B cell (primary cell): ENCODE measurements at regions not wholly inside any gene's neighbourhood (a gene's known extent, or its start where the extent isn't known, plus 50 kb on each side); places are given as distances from the start of the nearest gene placed in this dataset.

Experiments
- ATAC-seq: fragments of 200-7000 bp; cut with Tn5 transposase; one replicate; pipeline ENCODE4 v1.10.0; 2021; ENCODE audit warnings: low read depth, mild to moderate bottlenecking, moderate number of reproducible peaks, moderate library complexity
- CTCF ChIA-PET: fragments of 350-600 bp; sonication (Branson Sonifier 250); formaldehyde crosslinking; loops from one replicate; lab custom pipeline; 2021; ENCODE audit warnings: antibody characterized with exemption, inconsistent platforms; lab: Charles Lee
- POLR2A ChIA-PET: fragments of 350-600 bp; sonication (Branson Sonifier 250); formaldehyde crosslinking; loops from one replicate; lab custom pipeline; 2021; ENCODE audit warnings: antibody characterized with exemption; lab: Charles Lee
- DNase-seq: peaks from one replicate; pipeline ENCODE4 v3.0.0; 2013
- H2AFZ ChIP-seq: 2 replicates; pipeline ENCODE4 v1.6.1; 2012; ENCODE audit warnings: mild to moderate bottlenecking, low read depth, low read length; ENCODE audit not compliant: insufficient read depth, poor library complexity, severe bottlenecking
- H3K27ac ChIP-seq, 2 donors: 1 replicate in 1 of 2; 2 replicates in 1 of 2; pipeline ENCODE4 v1.5.1; 2012 to 2013; ENCODE audit warnings: low read length in 2 of 2, mild to moderate bottlenecking in 2 of 2, moderate library complexity in 1 of 2
- H3K27me3 ChIP-seq, 4 experiments: fragments of 200-600 bp in 1 of 4; sonication (generic) in 1 of 4; replicated peaks in 1 of 4; 1 replicate in 2 of 4; 2 replicates in 2 of 4; pipeline versions ENCODE4 v1.6.1 to v1.7.0; 2013 to 2016; ENCODE audit warnings: low read length in 3 of 4, mild to moderate bottlenecking in 2 of 4, mixed read lengths in 1 of 4, moderate library complexity in 1 of 4; ENCODE audit not compliant: insufficient read depth in 4 of 4, control insufficient read depth in 3 of 4; ENCODE audit errors: control extremely low read depth in 1 of 4
- H3K36me3 ChIP-seq, 2 experiments: replicated peaks in 1 of 2; 1 replicate in 1 of 2; 2 replicates in 1 of 2; pipeline versions ENCODE4 v1.6.1 to v1.7.1; 2013; ENCODE audit warnings: low read length in 1 of 2; ENCODE audit not compliant: insufficient read depth in 2 of 2, control insufficient read depth in 1 of 2; ENCODE audit errors: control extremely low read depth in 1 of 2, extremely low read depth in 1 of 2
- H3K4me1 ChIP-seq, 2 donors: fragments of 200-600 bp in 1 of 2; sonication (generic) in 1 of 2; 1 replicate in 1 of 2; 2 replicates in 1 of 2; pipeline versions ENCODE4 v1.5.1 to v1.6.1; 2013 to 2017; ENCODE audit warnings: low read length in 2 of 2; ENCODE audit not compliant: control insufficient read depth in 2 of 2, insufficient read depth in 2 of 2
- H3K4me2 ChIP-seq: replicated peaks from 2 replicates; pipeline ENCODE3; 2012; ENCODE audit warnings: mild to moderate bottlenecking, low read depth, low read length; ENCODE audit not compliant: poor library complexity, severe bottlenecking
- H3K4me3 ChIP-seq, 5 experiments: fragments of 200-600 bp in 1 of 5; sonication (generic) in 1 of 5; 1 replicate in 3 of 5; 2 replicates in 2 of 5; pipeline versions ENCODE4 v1.5.1 to v1.7.0; 2011 to 2016; ENCODE audit warnings: low read length in 4 of 5, mild to moderate bottlenecking in 4 of 5, low read depth in 2 of 5, control low read depth in 1 of 5, moderate library complexity in 1 of 5; ENCODE audit not compliant: insufficient read depth in 1 of 5; ENCODE audit errors: control extremely low read depth in 1 of 5, extremely low read depth in 1 of 5
- H3K79me2 ChIP-seq: fragments of 200-600 bp; sonication (generic); one replicate; pipeline ENCODE4 v1.6.0; 2016; ENCODE audit warnings: low read length; ENCODE audit not compliant: control insufficient read depth, insufficient read depth
- H3K9ac ChIP-seq: fragments of 200-600 bp; sonication (generic); 2 replicates; pipeline ENCODE4 v1.6.1; 2017; ENCODE audit warnings: mild to moderate bottlenecking, low read length, moderate library complexity
- H3K9me3 ChIP-seq, 3 donors: one replicate each; pipeline versions ENCODE4 v1.6.1 to v1.7.1; 2013; ENCODE audit warnings: low read length in 2 of 3; ENCODE audit not compliant: control insufficient read depth in 2 of 3, insufficient read depth in 1 of 3; ENCODE audit errors: control extremely low read depth in 1 of 3
- H4K20me1 ChIP-seq: 2 replicates; pipeline ENCODE4 v1.6.0; 2012; ENCODE audit warnings: mild to moderate bottlenecking, low read length; ENCODE audit not compliant: insufficient read depth, control insufficient read depth, poor library complexity, severe bottlenecking
- H3K27ac Mint-ChIP-seq: one replicate; pipeline ENCODE4 v1.8.0; 2021; ENCODE audit warnings: mixed read lengths
- H3K27me3 Mint-ChIP-seq: one replicate; pipeline ENCODE4 v1.8.0; 2021; ENCODE audit warnings: mixed read lengths
- H3K4me1 Mint-ChIP-seq: one replicate; pipeline ENCODE4 v1.8.0; 2021; ENCODE audit warnings: mixed read lengths
- H3K4me3 Mint-ChIP-seq: one replicate; pipeline ENCODE4 v1.8.0; 2021; ENCODE audit warnings: mixed read lengths
- H3K9me3 Mint-ChIP-seq: one replicate; pipeline ENCODE4 v1.8.0; 2022; ENCODE audit warnings: mixed read lengths; ENCODE audit not compliant: insufficient read depth
- EZH2 ChIP-seq: IDR thresholded peaks from 2 replicates; pipeline ENCODE4 v1.6.1; 2012; ENCODE audit warnings: borderline replicate concordance, low read depth, mild to moderate bottlenecking, moderate library complexity, low read length; ENCODE audit not compliant: insufficient read depth, poor library complexity, severe bottlenecking
- WGBS: methylation state at CpG from one replicate; pipeline ENCODE4 v1.1.5; 2013; ENCODE audit warnings: missing lambda C conversion rate; ENCODE audit not compliant: insufficient coverage; 5-methylcytosine and 5-hydroxymethylcytosine counted together
- intact Hi-C: fragments of 100-400 bp; cut with micrococcal nuclease; formaldehyde crosslinking; loops from one replicate; pipeline ENCODE4 v1.10.0; 2022
- TF ChIP-seq, protein P1 (sequence below): fragments of 200-600 bp; IDR thresholded peaks from one replicate; pipeline ENCODE4 v1.8.0; 2022; ENCODE audit warnings: antibody characterized with exemption, mild to moderate bottlenecking

GRCh38 chr9:130781569-130781968 is 53.5 kb upstream of the ABL1 start:
- peaks cover 0 to 3% of the 10 kb centered on the region in 2 experiments for H3K36me3 ChIP-seq
- no peak overlapping the region for H3K4me3 Mint-ChIP-seq
- no peaks in the 10 kb centered on the region for H3K9me3 Mint-ChIP-seq
- H3K79me2 ChIP-seq = peaks cover 46% of the 10 kb centered on the region
- no peak overlapping the region for H3K9ac ChIP-seq
- no peaks in the 10 kb centered on the region for H3K9me3 ChIP-seq
- no peaks in the 10 kb centered on the region for H3K27me3 Mint-ChIP-seq
- intact Hi-C loops = no loop called here
- no peak for ATAC-seq
- no CpG with 5 or more reads among the region's 1 CpG for WGBS
- H2AFZ ChIP-seq = no peak overlapping the region
- H4K20me1 ChIP-seq = peaks cover 38% of the 10 kb centered on the region
- H3K27ac ChIP-seq = no peak overlapping the region
- CTCF ChIA-PET = no interaction called here
- no peaks in the 10 kb centered on the region for H3K27me3 ChIP-seq
- H3K4me1 Mint-ChIP-seq = peaks cover 6% of the 10 kb centered on the region
- H3K4me1 ChIP-seq = no peaks in the 10 kb centered on the region
- POLR2A ChIA-PET = no interaction called here
- H3K4me3 ChIP-seq = no peak overlapping the region
- H3K4me2 ChIP-seq = no peak overlapping the region
- H3K27ac Mint-ChIP-seq = no peak overlapping the region
- DNase-seq = no peak
- TF ChIP-seq EZH2 = no peak
- TF ChIP-seq, protein P1, sequence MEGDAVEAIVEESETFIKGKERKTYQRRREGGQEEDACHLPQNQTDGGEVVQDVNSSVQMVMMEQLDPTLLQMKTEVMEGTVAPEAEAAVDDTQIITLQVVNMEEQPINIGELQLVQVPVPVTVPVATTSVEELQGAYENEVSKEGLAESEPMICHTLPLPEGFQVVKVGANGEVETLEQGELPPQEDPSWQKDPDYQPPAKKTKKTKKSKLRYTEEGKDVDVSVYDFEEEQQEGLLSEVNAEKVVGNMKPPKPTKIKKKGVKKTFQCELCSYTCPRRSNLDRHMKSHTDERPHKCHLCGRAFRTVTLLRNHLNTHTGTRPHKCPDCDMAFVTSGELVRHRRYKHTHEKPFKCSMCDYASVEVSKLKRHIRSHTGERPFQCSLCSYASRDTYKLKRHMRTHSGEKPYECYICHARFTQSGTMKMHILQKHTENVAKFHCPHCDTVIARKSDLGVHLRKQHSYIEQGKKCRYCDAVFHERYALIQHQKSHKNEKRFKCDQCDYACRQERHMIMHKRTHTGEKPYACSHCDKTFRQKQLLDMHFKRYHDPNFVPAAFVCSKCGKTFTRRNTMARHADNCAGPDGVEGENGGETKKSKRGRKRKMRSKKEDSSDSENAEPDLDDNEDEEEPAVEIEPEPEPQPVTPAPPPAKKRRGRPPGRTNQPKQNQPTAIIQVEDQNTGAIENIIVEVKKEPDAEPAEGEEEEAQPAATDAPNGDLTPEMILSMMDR = no peak

GRCh38 chr9:130782886-130783530 is 52.0 kb upstream of the ABL1 start:
- Histone ChIP-seq H3K27me3 (no peaks in the 10 kb centered on the region), H2AFZ (no peak overlapping the region), H3K36me3 (peaks cover 0 to 3% of the 10 kb centered on the region in 2 experiments), H3K79me2 (peaks cover 59% of the 10 kb centered on the region), H4K20me1 (peaks cover 50% of the 10 kb centered on the region), H3K27ac (no peak overlapping the region), H3K9ac (no peak overlapping the region), H3K4me3 (no peak overlapping the region), H3K4me2 (no peak overlapping the region), H3K4me1 (no peaks in the 10 kb centered on the region), H3K9me3 (peaks cover 0 to 4% (median 0%) of the 10 kb centered on the region in 3 donors)
- H3K4me3 Mint-ChIP-seq = no peak overlapping the region
- ATAC-seq (no peak), DNase-seq (no peak)
- no peaks in the 10 kb centered on the region for H3K27me3 Mint-ChIP-seq
- H3K4me1 Mint-ChIP-seq = peaks cover 2% of the 10 kb centered on the region
- H3K27ac Mint-ChIP-seq = no peak overlapping the region
- POLR2A ChIA-PET = no interaction called here
- WGBS = 95% methylated on average over 3 of the region's 4 CpGs
- intact Hi-C loops = no loop called here
- CTCF ChIA-PET = interaction anchor here (1.2 kb wide), 1 partner anchor 12 kb away, joined by 3 read pairs; no protein-coding TSS in a partner anchor
- no peaks in the 10 kb centered on the region for H3K9me3 Mint-ChIP-seq
- TF ChIP-seq EZH2 = no peak
- TF ChIP-seq, protein P1 = no peak
